WTC11 (cell line): ENCODE measurements at regions not wholly inside any gene's neighbourhood (a gene's known extent, or its start where the extent isn't known, plus 50 kb on each side); places are given as distances from the start of the nearest gene placed in this dataset.

ENCODE experiments used
- CREB1 ChIP-seq: sonication (generic); formaldehyde crosslinking; IDR thresholded peaks from 2 replicates; pipeline ENCODE4 v1.8.0; 2023; ENCODE audit warnings: mild to moderate bottlenecking, missing genetic modification reagents
- CTCF ChIP-seq: fragments of 200-600 bp; IDR thresholded peaks from 2 replicates; pipeline ENCODE4 v1.8.0; 2022; ENCODE audit warnings: antibody characterized with exemption
- ETV6 ChIP-seq: sonication (generic); formaldehyde crosslinking; IDR thresholded peaks from 2 replicates; pipeline ENCODE4 v1.8.1; 2022; ENCODE audit warnings: mild to moderate bottlenecking, missing genetic modification reagents
- GABPB1 ChIP-seq: sonication (generic); formaldehyde crosslinking; IDR thresholded peaks from 2 replicates; pipeline ENCODE4 v1.8.1; 2023; ENCODE audit warnings: mild to moderate bottlenecking, missing genetic modification reagents
- NFYB ChIP-seq: sonication (generic); formaldehyde crosslinking; conservative IDR thresholded peaks from 2 replicates; pipeline ENCODE4 v1.8.0; 2022; ENCODE audit warnings: low read depth, missing genetic modification reagents
- USF2 ChIP-seq: sonication (generic); formaldehyde crosslinking; IDR thresholded peaks from 2 replicates; pipeline ENCODE4 v1.8.1; 2023; ENCODE audit warnings: mild to moderate bottlenecking, missing genetic modification reagents, moderate library complexity
- TF ChIP-seq, protein P1 (sequence below): sonication (generic); formaldehyde crosslinking; conservative IDR thresholded peaks from 2 replicates; pipeline ENCODE4 v1.8.1; 2022; ENCODE audit warnings: mild to moderate bottlenecking, missing genetic modification reagents
- TF ChIP-seq, protein P2 (sequence below): sonication (generic); formaldehyde crosslinking; IDR thresholded peaks from 2 replicates; pipeline ENCODE4 v1.8.0; 2022; ENCODE audit warnings: mild to moderate bottlenecking, missing genetic modification reagents

- no peak for TF ChIP-seq CTCF
- TF ChIP-seq, protein P1, sequence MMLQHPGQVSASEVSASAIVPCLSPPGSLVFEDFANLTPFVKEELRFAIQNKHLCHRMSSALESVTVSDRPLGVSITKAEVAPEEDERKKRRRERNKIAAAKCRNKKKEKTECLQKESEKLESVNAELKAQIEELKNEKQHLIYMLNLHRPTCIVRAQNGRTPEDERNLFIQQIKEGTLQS (CRISPR knock-in tag): no peak
- no peak for TF ChIP-seq CREB1 (CRISPR knock-in tag)
- TF ChIP-seq, protein P2, sequence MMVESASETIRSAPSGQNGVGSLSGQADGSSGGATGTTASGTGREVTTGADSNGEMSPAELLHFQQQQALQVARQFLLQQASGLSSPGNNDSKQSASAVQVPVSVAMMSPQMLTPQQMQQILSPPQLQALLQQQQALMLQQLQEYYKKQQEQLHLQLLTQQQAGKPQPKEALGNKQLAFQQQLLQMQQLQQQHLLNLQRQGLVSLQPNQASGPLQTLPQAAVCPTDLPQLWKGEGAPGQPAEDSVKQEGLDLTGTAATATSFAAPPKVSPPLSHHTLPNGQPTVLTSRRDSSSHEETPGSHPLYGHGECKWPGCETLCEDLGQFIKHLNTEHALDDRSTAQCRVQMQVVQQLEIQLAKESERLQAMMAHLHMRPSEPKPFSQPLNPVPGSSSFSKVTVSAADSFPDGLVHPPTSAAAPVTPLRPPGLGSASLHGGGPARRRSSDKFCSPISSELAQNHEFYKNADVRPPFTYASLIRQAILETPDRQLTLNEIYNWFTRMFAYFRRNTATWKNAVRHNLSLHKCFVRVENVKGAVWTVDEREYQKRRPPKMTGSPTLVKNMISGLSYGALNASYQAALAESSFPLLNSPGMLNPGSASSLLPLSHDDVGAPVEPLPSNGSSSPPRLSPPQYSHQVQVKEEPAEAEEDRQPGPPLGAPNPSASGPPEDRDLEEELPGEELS (CRISPR knock-in tag): no peak
- TF ChIP-seq ETV6 (CRISPR knock-in tag): no peak
- TF ChIP-seq USF2 (CRISPR knock-in tag): no peak
- no peak for TF ChIP-seq NFYB
- TF ChIP-seq GABPB1: no peak
Observed at GRCh38 chr6:67285770-67286495, 1349.1 kb upstream of the ADGRB3 start.
